ENCODE measurements at regions not wholly inside any gene's neighbourhood (a gene's known extent, or its start where the extent isn't known, plus 50 kb on each side); places are given as distances from the start of the nearest gene placed in this dataset.

GRCh38 chr21:36583591-36583990 is 103.7 kb upstream of the CLDN14 start:
- H3K4me3 ChIP-seq (ENCODE audit: low read depth in 1 of 3, low read length in 3 of 3): no peak overlapping the region
- no peaks in the 10 kb centered on the region for H3K27me3 ChIP-seq (ENCODE audit: control insufficient read depth in 4 of 4, insufficient read depth in 4 of 4, low read length in 3 of 4)
- WGBS: 65% methylated on average over 5 of the region's 5 CpGs
- no peak for DNase-seq (ENCODE audit: low spot score)
- no peaks in the 10 kb centered on the region for H3K9me3 ChIP-seq (ENCODE audit: control insufficient read depth in 4 of 4, low read length in 3 of 4)
- H3K4me1 ChIP-seq (ENCODE audit: control insufficient read depth in 4 of 4, insufficient read depth in 4 of 4, low read length in 3 of 4): no peaks in the 10 kb centered on the region
- no peak overlapping the region for H3K9ac ChIP-seq (ENCODE audit: low read depth in 1 of 2, low read length in 2 of 2)
- TF ChIP-seq SP1 (IDR thresholded peaks at IDR 0.05) (no peak), JUND (IDR thresholded peaks at IDR 0.05) (no peak), HNF4A (conservative IDR thresholded peaks at IDR 0.05) (no peak), GABPA (IDR thresholded peaks at IDR 0.05 in 1 of 2, conservative IDR thresholded peaks at IDR 0.05 in 1 of 2) (no peak), TAF1 (conservative IDR thresholded peaks at IDR 0.05) (no peak), CTCF (IDR thresholded peaks at IDR 0.05; ENCODE audit: low read depth, low read length, missing input control) (no peak), MAX (IDR thresholded peaks at IDR 0.05) (no peak), HNF4G (IDR thresholded peaks at IDR 0.05) (no peak), FOXA1 (IDR thresholded peaks at IDR 0.05) (no peak), REST (IDR thresholded peaks at IDR 0.05) (no peak), ATF3 (IDR thresholded peaks at IDR 0.05) (no peak), FOXA2 (IDR thresholded peaks at IDR 0.05) (no peak), RAD21 (IDR thresholded peaks at IDR 0.05) (no peak), NR2F2 (IDR thresholded peaks at IDR 0.05) (no peak), ZBTB33 (IDR thresholded peaks at IDR 0.05) (no peak), EGR1 (IDR thresholded peaks at IDR 0.05; ENCODE audit: low read depth in 2 of 2) (no peak), RXRA (IDR thresholded peaks at IDR 0.05) (no peak), YY1 (IDR thresholded peaks at IDR 0.05) (no peak)
- no peaks in the 10 kb centered on the region for H3K36me3 ChIP-seq (ENCODE audit: control insufficient read depth in 4 of 4, insufficient read depth in 3 of 4, low read depth in 1 of 4, low read length in 3 of 4)
- H3K27ac ChIP-seq (ENCODE audit: low read depth in 1 of 2, low read length in 2 of 2): no peak overlapping the region

Data from liver (tissue), 8 donors.